DOHH2 (cell line): ENCODE measurements at regions not wholly inside any gene's neighbourhood (a gene's known extent, or its start where the extent isn't known, plus 50 kb on each side); places are given as distances from the start of the nearest gene placed in this dataset.

Experiments
- CTCF ChIP-seq: fragments of 200-600 bp; sonication (generic); IDR thresholded peaks from one replicate; pipeline ENCODE4 v1.5.1; 2014; ENCODE audit warnings: antibody characterized with exemption, mild to moderate bottlenecking, low read depth, low read length; ENCODE audit not compliant: poor library complexity, severe bottlenecking
- EZH2phosphoT487 ChIP-seq: fragments of 200-600 bp; sonication (generic); IDR thresholded peaks from 2 replicates; pipeline ENCODE4 v1.6.1; 2017; ENCODE audit warnings: borderline replicate concordance, mild to moderate bottlenecking, antibody characterized with exemption, low read length, moderate library complexity, mixed read lengths

- TF ChIP-seq EZH2phosphoT487 (no peak), CTCF (no peak)
Measured at GRCh38 chr18:27414682-27415081, 229.6 kb upstream of the CHST9 start.
